ENCODE measurements at regions not wholly inside any gene's neighbourhood (a gene's known extent, or its start where the extent isn't known, plus 50 kb on each side); places are given as distances from the start of the nearest gene placed in this dataset.

DNA sequence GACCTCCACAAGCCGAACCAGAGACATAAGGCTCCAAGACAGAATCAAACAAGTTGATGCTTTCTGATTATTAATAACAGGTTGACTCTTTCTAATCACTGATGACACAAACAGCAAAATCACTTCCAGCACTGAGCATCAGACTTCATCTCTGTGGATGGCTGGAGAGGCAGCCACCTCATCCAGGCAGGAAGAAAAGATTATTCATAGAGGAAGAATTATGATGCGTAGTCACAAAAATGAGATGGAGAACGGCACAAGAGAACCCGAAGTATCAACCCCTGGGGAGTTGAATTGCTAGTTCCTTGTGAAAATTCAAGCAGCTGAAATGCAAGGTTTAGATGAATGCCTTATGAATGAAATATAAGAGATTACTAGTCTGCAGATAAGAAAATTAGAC lies 49.9 kb upstream of the LMCD1 start:
- no peaks in the 10 kb centered on the region for H3K36me3 ChIP-seq
- H3K9me3 ChIP-seq: no peaks in the 10 kb centered on the region
- DNase-seq: no peak
- peaks cover 0 to 1% (median 0%) of the 10 kb centered on the region in 4 donors for H3K4me1 ChIP-seq
- ATAC-seq (ENCODE audit: low FRiP score in 2 of 2): peak in 1 of 2 donors; percentile 76
- no peaks in the 10 kb centered on the region for H3K27me3 ChIP-seq
- H3K4me3 ChIP-seq: no peak overlapping the region
- 78 to 90% methylated on average over 4 of the region's 4 CpGs for WGBS, 2 donors
- no peak for TF ChIP-seq EP300 (IDR thresholded peaks at IDR 0.05)
- no peak for TF ChIP-seq CTCF (IDR thresholded peaks at IDR 0.05)
- H3K27ac ChIP-seq: no peak overlapping the region

Small RNA genes lying in the stretch of these regions (small RNA-seq; reads per million reads assigned to genes)
- gene RNU4ATAC17P: 0 reads per million in 4 donors

All from upper lobe of left lung (tissue), 6 donors.